ENCODE measurements at regions not wholly inside any gene's neighbourhood (a gene's known extent, or its start where the extent isn't known, plus 50 kb on each side); places are given as distances from the start of the nearest gene placed in this dataset.
"Not testable (repeated sequence)": the region's sequence is repeated elsewhere in the genome, so short reads cannot be mapped to it uniquely, and the experiment has no call there.

GRCh38 chr2:116922414-116922813 is 892.1 kb upstream of the DDX18 start:
- no peak for DNase-seq (ENCODE audit: low spot score)

GRCh38 chr2:116924509-116924908 is 890.0 kb upstream of the DDX18 start:
- no peak for DNase-seq (ENCODE audit: low spot score)

- no peak for DNase-seq (ENCODE audit: low spot score)
These were observed 879.2 kb upstream of the DDX18 start for GRCh38 chr2:116935097-116935814.

GRCh38 chr2:116948258-116948657 is 866.2 kb upstream of the DDX18 start:
- DNase-seq (ENCODE audit: low spot score), result no peak

GRCh38 chr2:116949249-116949648 is 865.2 kb upstream of the DDX18 start:
- no peak for DNase-seq (ENCODE audit: low spot score)

GRCh38 chr2:116952254-116952653 is 862.2 kb upstream of the DDX18 start:
- no peak for DNase-seq (ENCODE audit: low spot score)

- DNase-seq (ENCODE audit: low spot score), result no peak
These were observed 858.8 kb upstream of the DDX18 start for GRCh38 chr2:116955646-116956045.

GRCh38 chr2:116975608-116976007 is 838.9 kb upstream of the DDX18 start:
- DNase-seq (ENCODE audit: low spot score), result no peak

GRCh38 chr2:116979916-116980764 is 834.4 kb upstream of the DDX18 start:
- no peak for DNase-seq (ENCODE audit: low spot score)

- no peak for DNase-seq (ENCODE audit: low spot score)
These were observed 827.0 kb upstream of the DDX18 start for GRCh38 chr2:116987447-116987846.

GRCh38 chr2:116988303-116988702 is 826.2 kb upstream of the DDX18 start:
- no peak for DNase-seq (ENCODE audit: low spot score)

- DNase-seq (ENCODE audit: low spot score), result no peak
These were observed 795.1 kb upstream of the DDX18 start for GRCh38 chr2:117019357-117019756.

- no peak for DNase-seq (ENCODE audit: low spot score)
These were observed 786.8 kb upstream of the DDX18 start for GRCh38 chr2:117027646-117028045.

- DNase-seq (ENCODE audit: low spot score), result not testable (repeated sequence)
These were observed 785.8 kb upstream of the DDX18 start for GRCh38 chr2:117028708-117029107.

GRCh38 chr2:117055499-117056375 is 758.8 kb upstream of the DDX18 start:
- no peak for DNase-seq (ENCODE audit: low spot score)

- DNase-seq (ENCODE audit: low spot score), result no peak
These were observed 758.1 kb upstream of the DDX18 start for GRCh38 chr2:117056376-117056748.

- no peak for DNase-seq (ENCODE audit: low spot score)
These were observed 757.5 kb upstream of the DDX18 start for GRCh38 chr2:117057016-117057415.

- no peak for DNase-seq (ENCODE audit: low spot score)
These were observed 756.1 kb upstream of the DDX18 start for GRCh38 chr2:117058366-117058765.

- DNase-seq (ENCODE audit: low spot score), result no peak
These were observed 750.5 kb upstream of the DDX18 start for GRCh38 chr2:117064021-117064420.

- DNase-seq (ENCODE audit: low spot score), result no peak
These were observed 748.6 kb upstream of the DDX18 start for GRCh38 chr2:117065912-117066311.

GRCh38 chr2:117067900-117068299 is 746.6 kb upstream of the DDX18 start:
- no peak for DNase-seq (ENCODE audit: low spot score)

GRCh38 chr2:117068371-117068770 is 746.1 kb upstream of the DDX18 start:
- no peak for DNase-seq (ENCODE audit: low spot score)
